HepG2 (cell line): ENCODE measurements at regions not wholly inside any gene's neighbourhood (a gene's known extent, or its start where the extent isn't known, plus 50 kb on each side); places are given as distances from the start of the nearest gene placed in this dataset.

Experiments
- ATAC-seq: fragments of 200-7000 bp; cut with Tn5 transposase; 3 replicates; pipeline ENCODE4 v1.9.1; 2020; ENCODE audit warnings: mild to moderate bottlenecking, moderate library complexity
- BruUV-seq: library from RNA; stranded (reverse); fragments of 400-500 nt; replicated peaks from 2 replicates; lab custom pipeline; 2021; lab: Mats Ljungman, UMichigan
- CTCF ChIA-PET: fragments of 300-600 bp; formaldehyde crosslinking; extraction: SDS; loops from one replicate; lab custom pipeline; 2021; ENCODE audit warnings: low total read pairs, inconsistent platforms, low intra/inter-chr PET ratio; lab: Yijun Ruan, JAX
- POLR2A ChIA-PET: fragments of 350-600 bp; sonication (Branson Sonifier 250); formaldehyde crosslinking; loops from one replicate; lab custom pipeline; 2020; ENCODE audit warnings: antibody characterized with exemption, inconsistent platforms; lab: Yijun Ruan, JAX
- DNase-seq: peaks from one replicate; pipeline ENCODE4 v3.0.0-alpha.2; 2015; ENCODE audit warnings: low spot score
- FAIRE-seq: peaks from 3 replicates; lab custom pipeline; 2011; peaks lifted over from hg19 to GRCh38; lab: Jason Lieb, UNC
- H2AFZ ChIP-seq: one replicate; pipeline ENCODE4 v1.6.1; 2011; ENCODE audit warnings: low read length, inconsistent platforms
- H3K27ac ChIP-seq: fragments of 300-600 bp; 3 replicates; pipeline ENCODE4 v1.8.0; 2011; ENCODE audit warnings: mixed run types, mild to moderate bottlenecking, mixed read lengths, low read length, inconsistent platforms; ENCODE audit not compliant: insufficient read depth; ENCODE audit errors: extremely low read length
- H3K27me3 ChIP-seq, 2 experiments: fragments of 200-600 bp in 1 of 2; 2 replicates in 1 of 2; 3 replicates in 1 of 2; pipeline versions ENCODE4 v1.6.0 to v1.8.0; 2011; ENCODE audit warnings: low read length in 2 of 2, mild to moderate bottlenecking in 2 of 2, moderate library complexity in 2 of 2, inconsistent platforms in 1 of 2; ENCODE audit not compliant: insufficient read depth in 2 of 2, control insufficient read depth in 1 of 2
- H3K36me3 ChIP-seq, 2 experiments: fragments of 200-600 bp in 1 of 2; replicated peaks in 1 of 2; 2 replicates in 1 of 2; 3 replicates in 1 of 2; pipeline versions ENCODE4 v1.5.1 to v1.8.0; 2011; ENCODE audit warnings: low read length in 2 of 2, inconsistent platforms in 1 of 2; ENCODE audit not compliant: insufficient read depth in 2 of 2, control insufficient read depth in 1 of 2
- H3K4me1 ChIP-seq: 2 replicates; pipeline ENCODE4 v1.5.1; 2012; ENCODE audit warnings: low read length, inconsistent platforms; ENCODE audit not compliant: insufficient read depth
- H3K4me2 ChIP-seq: 2 replicates; pipeline ENCODE4 v1.6.0; 2011; ENCODE audit warnings: low read depth, low read length, inconsistent platforms
- H3K4me3 ChIP-seq, 3 experiments: fragments of 200-600 bp in 1 of 3; sonication (generic), shearing (Covaris generic) in 1 of 3; replicated peaks in 1 of 3; 2 replicates each; pipeline ENCODE4 v1.5.1; 2011 to 2016; ENCODE audit warnings: low read length in 3 of 3, inconsistent platforms in 2 of 3, low read depth in 2 of 3, mild to moderate bottlenecking in 2 of 3, control low read depth in 1 of 3, mixed read lengths in 1 of 3; ENCODE audit not compliant: insufficient read depth in 1 of 3
- H3K79me2 ChIP-seq: one replicate; pipeline ENCODE4 v1.6.1; 2011; ENCODE audit warnings: low read length, inconsistent platforms; ENCODE audit not compliant: insufficient read depth
- H3K9ac ChIP-seq: 2 replicates; pipeline ENCODE4 v1.6.0; 2011; ENCODE audit warnings: mild to moderate bottlenecking, low read depth, low read length, inconsistent platforms; ENCODE audit not compliant: insufficient read depth
- H3K9me3 ChIP-seq: 2 replicates; pipeline ENCODE4 v1.5.1; 2012; ENCODE audit warnings: mild to moderate bottlenecking, low read length
- H4K20me1 ChIP-seq: 2 replicates; pipeline ENCODE4 v1.6.0; 2011; ENCODE audit warnings: inconsistent platforms, mild to moderate bottlenecking, low read length, moderate library complexity; ENCODE audit not compliant: insufficient read depth
- HOXA3 ChIP-seq: sonication (generic); formaldehyde crosslinking; IDR thresholded peaks from 2 replicates; pipeline ENCODE4 v1.5.0; 2020; ENCODE audit warnings: missing genetic modification reagents
- MAFF ChIP-seq: IDR thresholded peaks from 2 replicates; pipeline ENCODE4 v1.6.1; 2011; ENCODE audit warnings: low read depth, low read length, improper control_type of control experiment
- MAFK ChIP-seq, 2 experiments: IDR thresholded peaks in 1 of 2; conservative IDR thresholded peaks in 1 of 2; 2 replicates each; pipeline ENCODE4 v1.6.1; 2011; ENCODE audit warnings: improper control_type of control experiment in 2 of 2, low read length in 2 of 2
- MYC ChIP-seq: sonication (generic); formaldehyde crosslinking; IDR thresholded peaks from 2 replicates; pipeline ENCODE4 v1.9.0; 2021; ENCODE audit warnings: missing genetic modification reagents, borderline replicate concordance
- POLR2AphosphoS2 ChIP-seq: IDR thresholded peaks from 2 replicates; pipeline ENCODE4 v1.6.1; 2011; ENCODE audit warnings: low read depth, low read length, improper control_type of control experiment
- RELA ChIP-seq: sonication (generic); formaldehyde crosslinking; IDR thresholded peaks from 2 replicates; pipeline ENCODE4 v1.4.0; 2020; ENCODE audit warnings: missing genetic modification reagents
- ZNF382 ChIP-seq: sonication (generic); formaldehyde crosslinking; IDR thresholded peaks from 2 replicates; pipeline ENCODE4 v1.5.0; 2020; ENCODE audit warnings: missing genetic modification reagents, mild to moderate bottlenecking, borderline replicate concordance
- WGBS: methylation state at CpG from one replicate; pipeline ENCODE4 v1.1.6; 2017; ENCODE audit warnings: low lambda C conversion rate; 5-methylcytosine and 5-hydroxymethylcytosine counted together
- in situ Hi-C: cut with HindIII; loops from 2 replicates; pipeline ENCODE4 v1.10.0; 2017; ENCODE audit warnings: low pct_unique_long_range_greater_than_20kb; ENCODE audit not compliant: extremely low pct_ligation_motif_present
- intact Hi-C: fragments of 100-400 bp; cut with micrococcal nuclease; formaldehyde crosslinking; loops from one replicate; pipeline ENCODE4 v1.10.0; 2022; ENCODE audit not compliant: unreplicated experiment
- TF ChIP-seq, protein P1 (sequence below): sonication (generic); formaldehyde crosslinking; IDR thresholded peaks from 2 replicates; pipeline ENCODE4 v1.4.0; 2020; ENCODE audit warnings: low read depth, missing genetic modification reagents
- TF ChIP-seq, protein P2 (sequence below): sonication (generic); formaldehyde crosslinking; IDR thresholded peaks from 2 replicates; pipeline ENCODE4 v1.4.0; 2020; ENCODE audit warnings: mild to moderate bottlenecking, missing genetic modification reagents

DNA sequence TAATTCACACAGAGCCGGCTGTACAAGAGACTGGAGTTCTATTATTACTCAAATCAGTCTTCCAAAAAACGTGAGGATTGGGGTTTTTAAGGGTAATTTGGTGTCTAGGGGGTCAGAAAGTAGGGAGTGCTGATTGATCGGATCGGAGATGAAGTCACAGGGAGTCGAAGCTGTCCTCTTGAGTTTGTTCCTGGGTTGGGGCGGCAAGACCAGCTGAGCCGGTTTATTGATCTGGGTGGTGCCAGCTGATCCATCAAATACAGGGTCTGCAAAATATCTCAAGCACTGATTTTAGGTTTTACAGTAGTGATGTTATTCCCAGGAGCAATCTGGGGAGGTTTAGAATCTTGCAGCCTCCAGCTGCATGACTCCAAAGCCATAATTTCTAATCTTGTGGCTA, 262.7 kb downstream of the KCNRG start:
- H3K36me3 ChIP-seq = no peaks in the 10 kb centered on the region; a peak in 1 of 5 replicates
- H3K9ac ChIP-seq = no peak overlapping the region
- FAIRE-seq (no peak), ATAC-seq (no peak), DNase-seq (no peak)
- POLR2A ChIA-PET = no interaction called here
- H3K9me3 ChIP-seq = peaks cover 10% of the 10 kb centered on the region
- no peaks in the 10 kb centered on the region for H3K27me3 ChIP-seq
- H3K4me3 ChIP-seq = no peak overlapping the region
- WGBS = 96% methylated on average over 7 of the region's 7 CpGs
- intact Hi-C loops = no loop called here
- H3K79me2 ChIP-seq = peaks cover 32% of the 10 kb centered on the region
- peaks cover 20% of the 10 kb centered on the region for H3K4me1 ChIP-seq
- H4K20me1 ChIP-seq = peaks cover 4% of the 10 kb centered on the region
- BruUV-seq = no TSS peak
- H3K27ac ChIP-seq = no peak overlapping the region
- in situ Hi-C loops = no loop called here
- CTCF ChIA-PET = no interaction called here
- H2AFZ ChIP-seq = no peak overlapping the region
- no peak overlapping the region for H3K4me2 ChIP-seq
- TF ChIP-seq POLR2AphosphoS2 (no peak), ZNF382 (no peak)

DNA sequence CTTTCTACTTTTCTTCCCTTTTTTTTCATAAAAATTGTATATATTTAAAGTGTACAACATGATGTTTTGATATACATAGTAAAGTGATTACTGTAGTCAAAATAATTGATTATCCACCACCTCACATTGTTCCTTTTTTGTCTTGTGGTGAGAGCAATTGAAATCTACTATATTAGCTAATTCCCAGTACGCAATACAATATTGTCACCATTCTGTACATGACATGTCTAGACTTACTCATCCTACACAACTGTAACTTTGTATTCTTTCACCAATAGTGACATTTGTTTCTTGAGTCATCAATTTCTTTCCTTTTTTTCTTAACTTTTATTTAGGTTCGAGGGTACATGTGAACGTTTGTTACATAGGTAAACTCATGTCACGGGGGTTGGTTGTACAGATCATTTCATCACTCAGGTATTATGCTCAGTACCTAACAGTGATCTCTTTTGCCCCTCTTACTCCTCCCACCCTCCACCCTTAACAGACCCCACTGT, 265.2 kb downstream of the KCNRG start:
- ATAC-seq (no peak), DNase-seq (no peak), FAIRE-seq (no peak)
- ChIA-PET POLR2A (no interaction called here), CTCF (no interaction called here)
- Histone ChIP-seq H3K4me3 (no peak overlapping the region), H4K20me1 (peaks cover 6% of the 10 kb centered on the region; the same call in 1 of the 2 replicates), H3K27ac (no peak overlapping the region), H3K4me1 (peaks cover 40% of the 10 kb centered on the region), H3K4me2 (no peak overlapping the region), H2AFZ (no peak overlapping the region), H3K9me3 (peaks cover 10% of the 10 kb centered on the region), H3K27me3 (no peaks in the 10 kb centered on the region), H3K36me3 (no peaks in the 10 kb centered on the region; a peak in 1 of 5 replicates), H3K79me2 (peaks cover 39% of the 10 kb centered on the region), H3K9ac (no peak overlapping the region)
- WGBS = 93% methylated on average over 4 of the region's 4 CpGs
- intact Hi-C loops = no loop called here
- in situ Hi-C loops = no loop called here
- BruUV-seq = no TSS peak
- no peak for TF ChIP-seq HOXA3
- no peak for TF ChIP-seq RELA
- peak; percentile 59 for TF ChIP-seq MAFF
- TF ChIP-seq, protein P1, sequence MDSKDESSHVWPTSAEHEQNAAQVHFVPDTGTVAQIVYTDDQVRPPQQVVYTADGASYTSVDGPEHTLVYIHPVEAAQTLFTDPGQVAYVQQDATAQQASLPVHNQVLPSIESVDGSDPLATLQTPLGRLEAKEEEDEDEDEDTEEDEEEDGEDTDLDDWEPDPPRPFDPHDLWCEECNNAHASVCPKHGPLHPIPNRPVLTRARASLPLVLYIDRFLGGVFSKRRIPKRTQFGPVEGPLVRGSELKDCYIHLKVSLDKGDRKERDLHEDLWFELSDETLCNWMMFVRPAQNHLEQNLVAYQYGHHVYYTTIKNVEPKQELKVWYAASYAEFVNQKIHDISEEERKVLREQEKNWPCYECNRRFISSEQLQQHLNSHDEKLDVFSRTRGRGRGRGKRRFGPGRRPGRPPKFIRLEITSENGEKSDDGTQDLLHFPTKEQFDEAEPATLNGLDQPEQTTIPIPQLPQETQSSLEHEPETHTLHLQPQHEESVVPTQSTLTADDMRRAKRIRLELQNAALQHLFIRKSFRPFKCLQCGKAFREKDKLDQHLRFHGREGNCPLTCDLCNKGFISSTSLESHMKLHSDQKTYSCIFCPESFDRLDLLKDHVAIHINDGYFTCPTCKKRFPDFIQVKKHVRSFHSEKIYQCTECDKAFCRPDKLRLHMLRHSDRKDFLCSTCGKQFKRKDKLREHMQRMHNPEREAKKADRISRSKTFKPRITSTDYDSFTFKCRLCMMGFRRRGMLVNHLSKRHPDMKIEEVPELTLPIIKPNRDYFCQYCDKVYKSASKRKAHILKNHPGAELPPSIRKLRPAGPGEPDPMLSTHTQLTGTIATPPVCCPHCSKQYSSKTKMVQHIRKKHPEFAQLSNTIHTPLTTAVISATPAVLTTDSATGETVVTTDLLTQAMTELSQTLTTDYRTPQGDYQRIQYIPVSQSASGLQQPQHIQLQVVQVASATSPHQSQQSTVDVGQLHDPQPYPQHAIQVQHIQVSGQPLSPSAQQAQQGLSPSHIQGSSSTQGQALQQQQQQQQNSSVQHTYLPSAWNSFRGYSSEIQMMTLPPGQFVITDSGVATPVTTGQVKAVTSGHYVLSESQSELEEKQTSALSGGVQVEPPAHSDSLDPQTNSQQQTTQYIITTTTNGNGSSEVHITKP (CRISPR knock-in tag) = no peak
- no peak for TF ChIP-seq MYC
- TF ChIP-seq, protein P2, sequence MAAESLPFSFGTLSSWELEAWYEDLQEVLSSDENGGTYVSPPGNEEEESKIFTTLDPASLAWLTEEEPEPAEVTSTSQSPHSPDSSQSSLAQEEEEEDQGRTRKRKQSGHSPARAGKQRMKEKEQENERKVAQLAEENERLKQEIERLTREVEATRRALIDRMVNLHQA (CRISPR knock-in tag) = no peak
- TF ChIP-seq MAFK (conservative IDR thresholded peaks at IDR 0.05 in 1 of 2, IDR thresholded peaks at IDR 0.05 in 1 of 2; ENCODE audit: low read length in 2 of 2) = peak; percentile 64 to 66
